Esophagus muscularis mucosa (tissue), 3 donors: ENCODE measurements at regions not wholly inside any gene's neighbourhood (a gene's known extent, or its start where the extent isn't known, plus 50 kb on each side); places are given as distances from the start of the nearest gene placed in this dataset.

ENCODE experiments used
- CTCF ChIP-seq, 3 experiments: fragments of 200-600 bp in 2 of 3; fragments of 450-650 bp in 1 of 3; sonication (generic) in 2 of 3; IDR thresholded peaks; one replicate each; pipeline ENCODE4 v1.5.1; 2017 to 2019; ENCODE audit warnings: antibody characterized with exemption in 3 of 3, mild to moderate bottlenecking in 2 of 3, moderate library complexity in 1 of 3
- POLR2A ChIP-seq: fragments of 450-650 bp; IDR thresholded peaks from one replicate; pipeline ENCODE4 v1.6.1; 2017; ENCODE audit warnings: antibody characterized with exemption, moderate library complexity, mild to moderate bottlenecking, low read depth

- no peak for TF ChIP-seq CTCF (IDR thresholded peaks at IDR 0.05)
- no peak for TF ChIP-seq POLR2A
These were observed 754.4 kb upstream of the RAG2 start for GRCh38 chr11:37352485-37352884.
